ENCODE measurements at regions not wholly inside any gene's neighbourhood (a gene's known extent, or its start where the extent isn't known, plus 50 kb on each side); places are given as distances from the start of the nearest gene placed in this dataset.

- TF ChIP-seq CTCF (IDR thresholded peaks at IDR 0.05; ENCODE audit: low read length) (no peak), EZH2 (IDR thresholded peaks at IDR 0.05; ENCODE audit: borderline replicate concordance, low read length) (no peak)
These were observed 291.6 kb downstream of the IL20RB start for GRCh38 chr3:137249311-137249940.

All from OCI-LY1 (cell line).